HG02610 (cell line): ENCODE measurements at regions not wholly inside any gene's neighbourhood (a gene's known extent, or its start where the extent isn't known, plus 50 kb on each side); places are given as distances from the start of the nearest gene placed in this dataset.
"Not testable (repeated sequence)": the region's sequence is repeated elsewhere in the genome, so short reads cannot be mapped to it uniquely, and the experiment has no call there.

Experiments
- ATAC-seq: cut with Tn5 transposase; IDR thresholded peaks from one replicate; pipeline ENCODE4 v1.9.1; 2021; ENCODE audit warnings: mild to moderate bottlenecking, moderate library complexity; ENCODE audit not compliant: unreplicated experiment

- ATAC-seq: no peak
These were observed 73.3 kb upstream of the TOP1 start for GRCh38 chr20:40955326-40955725.

GRCh38 chr20:40955826-40956225 is 72.8 kb upstream of the TOP1 start:
- ATAC-seq: not testable (repeated sequence)

GRCh38 chr20:40956542-40957264 is 71.9 kb upstream of the TOP1 start:
- no peak for ATAC-seq

GRCh38 chr20:40957265-40957760 is 71.3 kb upstream of the TOP1 start:
- no peak for ATAC-seq

GRCh38 chr20:40958598-40958997 is 70.0 kb upstream of the TOP1 start:
- no peak for ATAC-seq

GRCh38 chr20:40959325-40960092 is 69.1 kb upstream of the TOP1 start:
- no peak for ATAC-seq

- ATAC-seq: no peak
These were observed 68.5 kb upstream of the TOP1 start for GRCh38 chr20:40960101-40960500.

GRCh38 chr20:40960521-40960956 is 68.1 kb upstream of the TOP1 start:
- no peak for ATAC-seq

GRCh38 chr20:40961176-40961575 is 67.4 kb upstream of the TOP1 start:
- no peak for ATAC-seq

GRCh38 chr20:40961686-40962640 is 66.7 kb upstream of the TOP1 start:
- no peak for ATAC-seq

- peak; percentile 69 for ATAC-seq
These were observed 65.7 kb upstream of the TOP1 start for GRCh38 chr20:40962733-40963504.

- ATAC-seq: no peak
These were observed 65.1 kb upstream of the TOP1 start for GRCh38 chr20:40963505-40963845.

- no peak for ATAC-seq
These were observed 63.0 kb upstream of the TOP1 start for GRCh38 chr20:40965671-40966070.

- no peak for ATAC-seq
These were observed 62.5 kb upstream of the TOP1 start for GRCh38 chr20:40966103-40966502.

GRCh38 chr20:40966516-40967185 is 62.0 kb upstream of the TOP1 start:
- ATAC-seq: no peak

GRCh38 chr20:40967700-40968099 is 60.9 kb upstream of the TOP1 start:
- ATAC-seq: no peak

- peak; percentile 62 for ATAC-seq
These were observed 59.6 kb upstream of the TOP1 start for GRCh38 chr20:40968816-40969562.

GRCh38 chr20:40970218-40970617 is 58.4 kb upstream of the TOP1 start:
- no peak for ATAC-seq

GRCh38 chr20:40977218-40977617 is 51.4 kb upstream of the TOP1 start:
- no peak for ATAC-seq
